ENCODE measurements at regions not wholly inside any gene's neighbourhood (a gene's known extent, or its start where the extent isn't known, plus 50 kb on each side); places are given as distances from the start of the nearest gene placed in this dataset.
"Not testable (repeated sequence)": the region's sequence is repeated elsewhere in the genome, so short reads cannot be mapped to it uniquely, and the experiment has no call there.

- H3K4me3 ChIP-seq (ENCODE audit: insufficient read depth, low read depth, low read length), result no peak overlapping the region
- no peaks in the 10 kb centered on the region for H3K4me1 Mint-ChIP-seq (ENCODE audit: low read depth, unreplicated experiment)
Measured at GRCh38 chr5:103973669-103974068, 411.1 kb upstream of the NUDT12 start.

GRCh38 chr5:103966295-103966694, 403.7 kb upstream of the NUDT12 start:
- not testable (repeated sequence) for H4K20me1 ChIP-seq (ENCODE audit: insufficient read depth, low read length); DNase-seq (ENCODE audit: low read depth); H3K79me2 ChIP-seq (ENCODE audit: insufficient read depth, low read length); H3K27ac ChIP-seq (ENCODE audit: low read depth, low read length); H3K9me3 ChIP-seq (ENCODE audit: insufficient read depth, low read depth, low read length); H2AFZ ChIP-seq (ENCODE audit: low read depth, low read length); H3K36me3 ChIP-seq (ENCODE audit: insufficient read depth, low read length); H3K9me3 Mint-ChIP-seq (ENCODE audit: unreplicated experiment); H3K9ac ChIP-seq (ENCODE audit: low read length); H3K36me3 Mint-ChIP-seq (ENCODE audit: low read depth, unreplicated experiment); H3K4me2 ChIP-seq (ENCODE audit: low read length); H3K4me3 ChIP-seq (ENCODE audit: insufficient read depth, low read depth, low read length); H3K27ac Mint-ChIP-seq (ENCODE audit: unreplicated experiment); H3K4me1 ChIP-seq (ENCODE audit: insufficient read depth, low read length); FAIRE-seq; H3K4me3 Mint-ChIP-seq (ENCODE audit: unreplicated experiment); H3K4me1 Mint-ChIP-seq (ENCODE audit: low read depth, unreplicated experiment); H3K27me3 Mint-ChIP-seq (ENCODE audit: low read depth, unreplicated experiment); H3K27me3 ChIP-seq (ENCODE audit: insufficient read depth, low read length)

More at GRCh38 chr5:103973669-103974068, 411.1 kb upstream of the NUDT12 start:
- Histone ChIP-seq H3K4me2 (ENCODE audit: low read length) (no peak overlapping the region), H2AFZ (ENCODE audit: low read depth, low read length) (no peak overlapping the region), H3K27me3 (ENCODE audit: insufficient read depth, low read length) (no peaks in the 10 kb centered on the region), H3K9me3 (ENCODE audit: insufficient read depth, low read depth, low read length) (peaks cover 4% of the 10 kb centered on the region), H4K20me1 (ENCODE audit: insufficient read depth, low read length) (no peaks in the 10 kb centered on the region), H3K9ac (ENCODE audit: low read length) (no peak overlapping the region), H3K27ac (ENCODE audit: low read depth, low read length) (no peak overlapping the region), H3K4me1 (ENCODE audit: insufficient read depth, low read length) (no peaks in the 10 kb centered on the region), H3K36me3 (ENCODE audit: insufficient read depth, low read length) (no peaks in the 10 kb centered on the region), H3K79me2 (ENCODE audit: insufficient read depth, low read length) (no peaks in the 10 kb centered on the region)
- Mint-ChIP-seq H3K4me3 (ENCODE audit: unreplicated experiment) (no peak overlapping the region), H3K36me3 (ENCODE audit: low read depth, unreplicated experiment) (no peaks in the 10 kb centered on the region), H3K27me3 (ENCODE audit: low read depth, unreplicated experiment) (no peaks in the 10 kb centered on the region), H3K27ac (ENCODE audit: unreplicated experiment) (no peak overlapping the region), H3K9me3 (ENCODE audit: unreplicated experiment) (peaks cover 5% of the 10 kb centered on the region)
- DNase-seq (ENCODE audit: low read depth) (no peak), FAIRE-seq (no peak)
- TF ChIP-seq CTCF (IDR thresholded peaks at IDR 0.05; ENCODE audit: insufficient read depth, low read depth, low read length), result no peak
- no peak for TF ChIP-seq EZH2 (IDR thresholded peaks at IDR 0.05; ENCODE audit: insufficient read depth, low read length)

- TF ChIP-seq EZH2 (IDR thresholded peaks at IDR 0.05; ENCODE audit: insufficient read depth, low read length) (no peak), CTCF (IDR thresholded peaks at IDR 0.05; ENCODE audit: insufficient read depth, low read depth, low read length) (no peak)
Measured at GRCh38 chr5:103962023-103962422, 399.4 kb upstream of the NUDT12 start.

More at GRCh38 chr5:103962023-103962422, 399.4 kb upstream of the NUDT12 start:
- Histone ChIP-seq H3K27me3 (ENCODE audit: insufficient read depth, low read length) (no peaks in the 10 kb centered on the region), H3K9ac (ENCODE audit: low read length) (no peak overlapping the region), H3K79me2 (ENCODE audit: insufficient read depth, low read length) (no peaks in the 10 kb centered on the region), H3K4me1 (ENCODE audit: insufficient read depth, low read length) (no peaks in the 10 kb centered on the region), H2AFZ (ENCODE audit: low read depth, low read length) (no peak overlapping the region), H3K4me3 (ENCODE audit: insufficient read depth, low read depth, low read length) (no peak overlapping the region), H3K4me2 (ENCODE audit: low read length) (no peak overlapping the region), H3K36me3 (ENCODE audit: insufficient read depth, low read length) (no peaks in the 10 kb centered on the region), H3K9me3 (ENCODE audit: insufficient read depth, low read depth, low read length) (no peaks in the 10 kb centered on the region), H3K27ac (ENCODE audit: low read depth, low read length) (no peak overlapping the region), H4K20me1 (ENCODE audit: insufficient read depth, low read length) (no peaks in the 10 kb centered on the region)
- no peak overlapping the region for H3K4me3 Mint-ChIP-seq (ENCODE audit: unreplicated experiment)
- no peaks in the 10 kb centered on the region for H3K4me1 Mint-ChIP-seq (ENCODE audit: low read depth, unreplicated experiment)
- no peaks in the 10 kb centered on the region for H3K27me3 Mint-ChIP-seq (ENCODE audit: low read depth, unreplicated experiment)
- DNase-seq (ENCODE audit: low read depth) (no peak), FAIRE-seq (no peak)
- H3K27ac Mint-ChIP-seq (ENCODE audit: unreplicated experiment), result no peak overlapping the region
- H3K36me3 Mint-ChIP-seq (ENCODE audit: low read depth, unreplicated experiment), result no peaks in the 10 kb centered on the region
- H3K9me3 Mint-ChIP-seq (ENCODE audit: unreplicated experiment), result no peaks in the 10 kb centered on the region

Data from astrocyte (in vitro differentiated cells and primary cell).